ENCODE measurements at regions not wholly inside any gene's neighbourhood (a gene's known extent, or its start where the extent isn't known, plus 50 kb on each side); places are given as distances from the start of the nearest gene placed in this dataset.

DNA sequence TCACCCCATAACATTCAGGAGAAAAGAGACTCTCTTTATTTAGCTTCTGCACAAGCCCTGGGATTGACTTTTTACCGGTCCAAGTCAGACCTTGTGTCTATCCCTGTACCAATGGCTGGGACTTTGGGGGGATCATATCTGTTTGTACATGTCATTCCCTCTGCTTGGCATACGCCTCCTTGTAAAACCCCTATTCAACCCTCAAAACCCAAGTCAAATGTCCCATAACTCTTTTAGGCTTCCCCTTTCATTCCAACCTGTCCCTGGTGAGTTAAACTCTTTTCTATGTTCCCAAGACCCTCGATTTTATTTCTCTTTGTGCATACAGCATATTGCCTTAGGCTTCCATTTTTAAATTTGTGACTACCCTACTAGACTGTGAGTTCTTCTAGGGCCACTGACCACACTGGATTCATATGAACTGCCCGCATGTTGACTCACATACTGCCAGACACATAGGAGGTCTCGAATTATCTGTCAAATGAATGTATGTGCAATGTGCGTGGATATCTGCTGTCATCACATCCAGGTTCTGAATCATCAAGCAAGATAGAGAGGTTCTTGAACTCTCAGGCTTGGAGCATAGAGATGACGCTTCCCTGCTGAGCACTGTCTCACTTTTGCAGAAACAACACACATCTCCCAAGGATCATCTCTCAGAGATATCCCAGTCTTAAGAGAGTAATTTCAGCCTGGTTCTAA lies 548.6 kb upstream of the TBX3 start:
- DNase-seq, result no peak

DNA sequence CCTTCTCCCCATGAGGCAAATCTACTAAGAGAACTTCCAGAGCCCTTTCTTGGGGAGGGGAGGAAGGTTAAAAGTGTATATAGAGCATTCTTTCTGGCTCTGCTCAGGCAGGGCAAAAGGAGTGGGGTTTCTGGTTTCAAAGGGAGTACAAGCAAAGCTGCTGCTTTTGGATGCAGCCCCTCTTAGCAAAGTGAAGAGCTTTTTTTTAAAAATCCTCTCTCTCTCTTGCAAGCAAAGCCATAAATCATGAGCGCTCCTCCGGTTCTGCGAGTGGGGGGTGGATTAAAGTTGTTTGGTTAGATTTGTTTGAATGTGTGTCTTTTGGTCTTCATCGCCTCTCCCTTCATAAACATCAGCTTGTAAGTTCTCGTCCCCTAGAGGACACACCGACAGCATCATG lies 546.6 kb upstream of the TBX3 start:
- no peak for DNase-seq

DNA sequence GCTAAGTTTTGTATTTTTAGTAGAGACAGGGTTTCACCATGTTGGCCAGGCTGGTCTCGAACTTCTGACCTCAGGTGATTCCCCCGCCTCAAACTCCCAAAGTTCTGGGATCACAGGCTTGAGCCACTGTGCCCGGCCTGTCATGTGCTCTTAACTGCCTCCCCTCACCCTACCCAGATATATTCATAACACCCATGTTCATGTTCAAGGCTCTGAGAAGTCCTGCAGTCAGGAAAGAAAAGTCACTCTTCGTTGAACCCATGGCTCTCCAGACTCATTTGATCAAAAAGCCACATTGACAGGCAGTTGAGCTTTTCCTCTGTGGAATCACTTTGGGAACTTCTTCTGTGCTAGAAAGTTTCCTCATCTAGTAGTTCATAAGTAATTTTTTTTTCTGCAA lies 545.5 kb upstream of the TBX3 start:
- DNase-seq, result no peak

DNA sequence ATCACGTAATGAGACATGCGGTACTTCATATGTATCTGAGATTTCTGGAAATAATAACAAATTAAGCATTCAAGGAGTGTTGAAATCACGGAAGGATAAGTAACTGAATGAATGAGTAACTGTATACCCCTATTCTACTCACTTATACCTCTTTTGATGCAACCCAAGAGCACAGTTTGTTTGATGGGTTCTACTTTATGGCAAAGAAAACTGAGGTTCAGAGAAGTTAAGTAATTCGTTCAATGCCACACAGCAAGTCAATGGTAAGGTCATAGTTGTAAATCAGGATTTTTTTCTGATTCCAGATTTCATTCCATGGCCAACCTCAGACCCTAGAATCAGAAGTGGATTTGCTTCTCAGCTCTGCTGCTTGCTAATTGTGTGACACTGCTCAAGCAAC lies 544.5 kb upstream of the TBX3 start:
- no peak for DNase-seq

DNA sequence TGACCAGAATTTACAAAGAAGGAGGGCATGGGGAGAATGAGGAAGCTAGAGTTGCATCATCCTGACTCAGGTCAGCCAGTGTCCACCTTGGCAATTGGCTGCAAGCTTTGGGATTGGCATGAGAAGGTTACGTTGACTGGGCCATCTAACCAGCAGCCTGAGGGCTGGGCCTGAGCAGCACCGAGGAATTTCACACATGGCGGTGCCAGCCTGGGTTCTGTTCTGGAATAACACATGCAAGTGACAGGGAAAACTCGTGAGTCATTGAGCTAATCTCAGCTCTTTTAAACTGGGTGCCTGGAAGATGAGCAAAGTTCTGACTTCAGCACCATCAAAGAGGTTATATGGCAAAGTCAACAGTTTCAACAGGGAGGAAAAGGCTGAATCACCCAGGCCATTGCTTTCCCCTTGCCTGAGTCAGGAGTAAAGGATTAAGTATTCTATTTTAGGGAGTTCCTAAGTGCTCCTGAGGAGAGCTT lies 543.2 kb upstream of the TBX3 start:
- DNase-seq, result no peak

DNA sequence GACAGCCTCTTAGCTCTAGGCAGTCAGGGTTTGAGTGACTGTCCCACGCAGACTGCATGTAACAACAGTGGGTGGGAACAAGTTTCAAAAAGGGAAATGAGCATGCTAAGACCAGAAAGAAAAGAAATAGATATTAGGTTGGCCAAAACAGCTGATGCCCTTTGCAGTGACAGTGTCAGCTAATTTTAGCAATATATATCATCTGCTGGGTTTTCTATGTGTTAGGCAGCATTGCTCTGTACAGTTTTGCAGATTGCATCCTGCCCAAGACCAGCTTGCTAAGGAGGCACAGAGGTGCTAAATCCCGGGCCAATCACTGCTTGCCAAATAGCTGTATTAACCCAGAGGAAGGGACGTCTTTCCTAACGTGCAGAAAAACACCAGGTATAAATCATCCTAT lies 541.9 kb upstream of the TBX3 start:
- no peak for DNase-seq

DNA sequence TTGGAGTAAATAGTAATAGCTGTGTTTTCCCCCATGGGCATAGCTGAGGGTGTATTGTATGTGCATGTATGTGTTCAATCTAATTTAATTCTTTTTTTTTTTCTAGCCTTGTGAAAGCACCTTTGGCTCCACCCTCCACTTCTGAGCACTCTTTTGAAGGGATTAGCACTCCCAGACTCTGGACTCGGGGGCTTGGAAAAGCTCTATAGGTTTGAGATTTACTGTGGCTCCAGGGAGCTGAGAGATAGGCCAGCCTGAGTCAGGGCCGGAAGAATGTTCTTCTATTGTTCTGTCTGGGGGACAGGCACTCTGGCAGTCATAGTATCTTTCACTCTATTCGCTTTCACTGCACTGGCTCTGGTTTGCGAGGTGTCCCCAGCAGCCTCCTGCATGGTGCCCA lies 540.0 kb upstream of the TBX3 start:
- DNase-seq, result no peak

DNA sequence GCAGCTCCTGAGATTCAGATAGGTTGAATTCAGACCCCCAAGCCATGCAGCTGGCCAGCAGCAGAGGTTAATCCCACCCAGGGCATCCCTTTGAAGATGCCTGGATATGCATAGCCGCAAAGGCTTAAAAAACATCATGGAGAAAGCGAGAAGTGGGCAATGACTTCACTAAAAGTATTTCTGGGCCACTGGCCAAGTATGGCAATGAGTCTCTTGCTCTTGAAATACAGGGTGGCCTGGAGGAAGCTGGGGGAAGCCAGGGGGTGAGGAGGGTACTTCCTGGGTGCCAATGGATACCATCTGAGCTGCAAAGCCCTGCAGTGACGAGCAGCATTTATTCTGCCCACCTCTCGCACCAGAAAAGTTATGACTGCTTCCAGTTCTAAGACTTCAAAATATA lies 539.3 kb upstream of the TBX3 start:
- no peak for DNase-seq

DNA sequence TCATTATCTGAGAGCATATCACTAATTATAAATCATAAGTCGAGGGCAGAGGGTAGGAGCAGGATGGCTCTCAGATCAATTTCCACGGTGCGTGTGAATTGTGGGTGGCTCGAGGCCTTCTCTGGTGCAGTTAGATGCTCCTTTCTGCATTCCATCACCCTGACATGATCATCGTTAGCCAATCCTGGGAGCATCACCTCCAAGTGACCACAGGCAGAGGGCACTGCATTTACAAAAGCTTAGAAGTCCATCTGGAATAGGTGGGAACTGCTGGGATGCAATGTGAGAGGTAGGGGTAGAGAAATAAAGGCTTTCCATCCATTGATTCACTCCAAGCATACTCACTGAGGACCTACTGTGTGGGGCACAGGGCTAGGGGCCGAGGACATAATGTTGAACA lies 538.2 kb upstream of the TBX3 start:
- no peak for DNase-seq

DNA sequence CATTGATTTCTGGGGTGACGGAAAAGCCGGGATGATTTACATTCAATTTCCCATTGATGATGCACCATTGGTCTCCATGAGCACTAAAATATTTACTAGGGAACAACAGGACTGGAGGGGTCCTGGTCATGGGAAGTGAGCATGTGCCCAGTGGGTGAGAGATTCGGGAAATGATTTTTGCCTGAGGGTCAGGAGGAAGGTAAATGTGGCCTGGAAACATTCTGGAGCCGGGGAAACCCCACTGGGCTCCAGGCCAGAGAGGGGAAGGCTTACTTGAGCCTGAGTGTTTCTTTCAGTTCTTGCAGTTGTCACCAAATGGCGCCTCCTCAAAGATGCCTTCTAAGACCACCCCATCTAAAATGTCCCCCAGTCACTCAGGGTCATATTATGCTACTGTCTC lies 532.3 kb upstream of the TBX3 start:
- no peak for DNase-seq

DNA sequence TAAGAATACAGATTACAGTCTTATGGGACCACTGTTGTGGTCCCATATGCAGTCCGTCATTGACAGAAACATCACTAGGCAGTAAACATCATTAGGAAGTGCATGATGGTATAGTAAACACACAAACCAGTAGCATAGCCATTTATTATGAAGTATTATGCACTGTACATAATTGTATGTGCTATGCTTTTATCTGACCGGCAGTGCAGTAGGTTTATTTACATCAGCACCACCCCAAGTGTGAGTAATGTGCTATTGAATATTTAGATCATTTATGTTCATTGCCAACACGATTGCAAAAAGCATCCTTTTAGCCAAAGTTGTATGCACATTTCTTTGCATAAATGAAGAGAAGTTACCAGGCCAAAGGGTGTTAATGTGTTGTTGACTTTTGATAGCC lies 531.6 kb upstream of the TBX3 start:
- no peak for DNase-seq

DNA sequence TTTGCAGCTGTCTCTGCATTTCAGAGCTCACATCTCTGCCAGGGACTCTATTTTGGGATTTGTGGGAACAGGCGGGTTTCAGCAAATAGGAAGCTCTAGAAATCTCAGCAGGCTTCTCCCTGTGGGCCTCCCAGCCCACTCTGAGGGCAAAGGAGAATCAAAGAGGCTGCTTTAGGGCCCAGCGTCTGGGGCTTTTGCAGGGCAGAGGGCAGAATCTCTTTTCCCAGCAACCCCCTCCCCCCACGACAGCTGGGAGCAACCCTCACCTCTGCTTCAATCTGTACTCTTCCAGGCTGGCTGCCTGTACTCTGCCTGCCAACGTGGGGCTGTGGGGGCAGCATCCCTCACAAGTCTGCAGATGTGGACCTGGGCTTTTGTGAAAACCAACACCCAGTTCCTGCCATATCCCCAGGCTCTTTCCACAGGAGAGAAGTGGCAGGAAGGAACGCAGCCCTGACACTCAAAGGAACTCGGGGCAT lies 529.6 kb upstream of the TBX3 start:
- no peak for DNase-seq

DNA sequence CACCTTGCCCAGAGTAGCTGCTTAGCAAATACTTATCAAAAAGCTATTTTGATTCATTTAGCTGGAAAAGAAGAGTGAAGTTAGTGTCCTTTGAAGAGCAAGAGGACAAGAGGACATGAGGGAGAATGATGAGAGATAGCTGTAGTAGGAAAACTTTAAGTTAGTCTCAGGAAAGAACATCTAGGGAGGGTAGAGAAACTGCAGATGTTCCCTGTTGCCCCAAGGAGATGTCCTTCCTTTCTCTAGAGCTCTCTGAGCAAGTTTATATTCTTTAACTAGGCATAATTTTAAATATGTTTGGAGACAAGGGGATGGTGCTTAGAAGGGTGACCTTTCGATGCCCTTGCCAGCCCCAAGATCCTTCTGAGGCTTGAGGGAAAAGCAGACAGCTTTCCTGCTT lies 529.1 kb upstream of the TBX3 start:
- DNase-seq, result no peak

DNA sequence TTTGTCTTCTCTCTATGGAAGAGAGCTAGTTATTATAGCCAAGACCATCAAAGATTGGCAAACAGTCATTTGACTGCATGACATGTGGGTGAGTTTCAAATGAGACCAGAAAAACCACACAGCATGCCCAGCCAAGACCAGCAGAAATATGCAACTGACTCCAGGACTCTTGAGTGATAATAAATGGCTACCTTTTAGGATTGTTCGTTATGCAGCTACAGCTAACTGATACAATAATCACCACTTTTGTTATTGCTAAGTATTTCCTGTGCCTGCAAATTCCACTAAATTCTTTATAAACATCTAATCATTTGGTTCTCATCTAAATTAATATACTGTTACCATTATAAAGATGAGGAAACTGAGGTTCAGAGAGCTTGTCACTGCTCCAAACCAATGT lies 528.4 kb upstream of the TBX3 start:
- DNase-seq, result no peak

DNA sequence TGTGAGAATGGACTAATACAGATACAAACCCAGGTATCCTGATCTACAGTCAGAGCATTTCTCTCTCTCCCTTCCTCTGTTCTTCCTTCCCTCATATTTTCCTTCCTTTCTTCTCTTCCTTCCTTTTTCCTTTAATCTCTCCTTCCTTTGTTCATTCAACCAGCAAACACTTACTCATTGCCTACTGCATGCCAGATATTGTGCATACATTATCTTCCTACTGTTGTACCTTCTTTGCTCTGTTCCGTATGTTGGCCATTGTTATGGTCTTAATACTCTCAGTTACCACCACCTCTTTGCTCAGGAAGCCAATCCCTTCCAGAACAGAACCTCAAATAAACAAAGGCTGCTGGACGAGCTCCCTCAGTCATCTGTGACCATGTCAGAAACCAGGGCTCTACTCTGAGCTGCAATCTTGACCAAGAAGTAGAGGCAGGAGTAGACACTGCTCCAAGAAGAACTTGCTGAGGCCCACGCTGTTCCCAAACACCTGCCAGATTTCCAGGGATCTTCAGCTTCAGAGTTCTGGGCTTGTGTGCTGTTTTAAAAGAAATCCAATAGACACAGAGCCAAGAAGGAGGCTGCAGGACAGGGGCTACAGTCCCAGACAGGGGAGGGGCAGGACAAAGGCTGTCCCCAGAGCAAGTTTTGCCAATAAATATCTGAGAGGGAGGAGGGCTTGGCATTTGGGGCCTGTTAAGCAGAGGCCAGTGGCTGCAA lies 526.7 kb upstream of the TBX3 start:
- no peak for DNase-seq

DNA sequence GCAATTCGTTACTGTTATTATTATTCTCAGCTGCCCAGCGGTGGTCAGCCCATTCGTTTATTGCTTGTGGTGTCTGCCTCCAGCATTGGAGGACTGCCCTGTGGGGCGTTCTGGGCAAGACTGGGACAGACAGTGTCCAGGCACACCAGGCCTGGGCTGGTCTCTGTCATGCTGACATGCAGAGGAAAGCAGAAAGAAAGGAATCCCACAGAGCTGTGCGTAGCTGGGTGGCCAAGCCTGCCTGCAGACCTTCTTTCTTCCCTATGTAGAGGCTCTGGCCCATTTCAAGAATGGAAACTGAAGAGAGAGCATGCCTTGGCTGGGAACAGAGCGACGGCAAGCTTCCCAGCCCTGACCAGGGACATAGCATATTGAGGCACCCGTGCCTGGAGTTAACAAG lies 525.3 kb upstream of the TBX3 start:
- no peak for DNase-seq

DNA sequence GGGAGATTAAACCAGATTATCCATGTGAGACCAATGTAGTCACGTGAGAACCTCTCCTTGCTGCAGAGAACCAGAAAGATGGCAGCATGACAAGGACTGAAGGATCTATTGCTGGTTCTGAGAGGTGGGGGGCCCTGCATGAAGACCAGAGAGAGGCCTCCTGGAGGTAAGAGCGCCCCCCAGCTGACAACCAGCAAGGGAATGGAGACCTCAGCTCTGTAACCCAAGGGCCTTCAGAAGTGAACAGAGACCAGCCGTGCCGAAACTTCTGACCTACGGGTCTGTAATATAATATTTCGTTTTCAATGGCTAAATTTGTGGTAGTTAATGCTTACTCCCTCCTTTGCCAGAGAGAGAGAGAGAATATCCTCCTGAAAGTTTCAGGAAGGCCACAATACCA lies 524.1 kb upstream of the TBX3 start:
- DNase-seq, result no peak

DNA sequence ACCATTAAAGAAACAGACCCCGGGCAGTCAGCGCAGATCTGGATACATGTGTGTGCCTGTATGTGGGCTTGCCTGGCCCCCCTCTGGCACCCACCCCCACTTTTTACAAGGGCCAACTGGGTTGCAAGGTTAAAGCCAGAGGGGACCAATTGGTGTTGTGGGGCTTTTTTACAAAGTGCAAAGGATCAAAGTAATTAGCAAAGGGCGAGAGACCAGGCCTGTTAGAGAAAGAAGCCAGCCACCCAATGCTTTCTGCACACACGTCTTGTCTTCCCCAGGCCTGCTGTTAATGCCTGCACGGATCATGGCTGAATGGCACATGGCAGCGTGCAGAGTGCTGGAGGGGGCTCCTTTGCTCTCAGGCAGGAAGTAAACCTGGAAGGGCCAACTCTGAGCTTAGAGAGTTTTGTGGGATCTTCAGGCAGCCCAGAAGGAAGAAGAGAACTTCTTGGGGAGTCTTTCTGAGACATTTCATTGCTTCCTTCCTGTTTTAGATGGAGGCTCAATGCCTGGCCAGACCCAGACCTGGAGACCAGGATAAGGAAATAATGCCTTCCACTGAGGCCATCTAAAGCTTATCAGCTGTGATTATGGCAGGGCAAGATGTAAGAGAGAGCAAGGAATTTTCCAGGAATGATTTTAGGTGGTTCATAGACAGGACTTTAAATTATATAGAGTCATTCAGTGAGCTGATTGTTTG lies 523.4 kb upstream of the TBX3 start:
- no peak for DNase-seq

DNA sequence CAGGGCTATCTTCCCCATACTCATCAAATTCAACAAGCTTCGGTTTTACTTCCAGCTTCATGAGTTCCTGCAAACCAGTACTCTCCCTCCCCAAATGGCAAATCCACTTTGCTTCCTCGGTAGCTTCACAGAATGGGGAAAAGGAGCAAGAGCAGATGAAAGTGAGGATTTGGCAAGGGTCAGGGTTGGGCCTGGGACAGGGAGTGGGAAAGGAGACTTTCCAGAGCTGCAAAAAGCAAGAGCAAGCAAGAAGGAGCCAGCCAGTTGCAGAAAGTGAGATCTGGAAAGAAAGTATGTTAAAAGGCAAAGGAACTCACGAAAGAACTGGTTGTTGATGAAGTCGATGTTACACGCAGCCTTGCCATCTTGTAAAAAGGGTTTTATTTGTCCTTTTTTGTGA lies 522.8 kb upstream of the TBX3 start:
- no peak for DNase-seq

DNA sequence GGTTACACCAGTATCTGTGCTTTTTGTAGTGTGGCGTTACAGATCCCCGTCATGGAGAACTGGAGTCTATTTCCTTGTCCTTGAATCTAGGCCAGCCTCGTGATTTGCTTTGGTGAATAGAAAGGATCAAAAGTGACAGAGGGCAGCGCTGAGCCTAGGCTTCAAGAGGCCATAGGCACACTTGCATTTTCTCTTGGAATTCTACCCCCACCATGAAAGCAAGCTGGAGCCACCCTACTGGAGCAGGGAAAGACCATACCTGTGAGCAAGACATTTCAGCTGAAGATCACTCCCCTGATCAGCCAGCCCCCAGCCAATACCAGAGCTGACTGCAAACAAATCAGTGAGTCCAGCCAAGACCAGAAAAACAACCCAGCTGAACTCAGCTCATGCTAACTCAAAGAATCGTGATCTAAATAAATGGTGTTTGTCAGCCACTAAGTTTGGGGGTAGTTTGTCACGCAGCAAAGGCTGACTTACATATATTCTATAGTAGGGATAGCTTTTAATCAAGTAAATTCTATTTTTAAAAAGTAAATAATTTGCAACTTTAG lies 521.9 kb upstream of the TBX3 start:
- DNase-seq, result no peak

DNA sequence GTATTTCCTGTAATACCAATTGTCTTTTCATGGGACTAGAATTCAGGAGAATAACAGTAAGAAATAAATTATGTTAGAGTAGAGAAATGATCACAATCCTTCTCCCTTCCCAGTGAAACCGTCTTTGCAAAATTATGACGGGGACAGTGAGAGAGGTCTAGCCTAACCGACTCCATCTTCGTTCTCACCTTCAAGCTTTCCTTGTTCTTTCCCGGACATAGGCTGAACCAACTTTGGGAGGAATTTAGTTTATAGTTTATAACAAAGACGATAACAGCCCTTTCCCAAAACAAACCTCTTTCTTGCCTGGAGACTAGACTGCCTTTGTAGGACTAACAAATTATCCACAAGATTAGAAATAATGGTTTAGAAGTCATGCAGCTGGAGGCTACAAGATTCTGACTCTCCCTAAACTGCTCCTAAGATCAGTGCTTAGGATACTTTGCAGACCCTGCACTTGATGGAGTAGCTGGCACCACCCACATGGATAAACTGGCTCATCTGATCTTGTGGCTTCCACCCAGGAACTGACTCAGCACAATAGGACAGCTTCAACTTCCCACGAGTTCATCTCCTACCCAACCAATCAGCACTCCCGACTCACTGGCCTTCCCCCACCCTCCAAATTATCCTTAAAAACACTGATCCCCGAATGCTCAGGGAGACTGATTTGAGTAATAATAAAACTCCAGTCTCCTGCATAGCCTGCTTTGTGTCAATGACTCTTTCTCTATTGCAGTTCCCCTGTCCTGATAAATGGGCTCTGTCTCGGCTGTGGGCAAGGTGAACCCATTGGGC lies 521.2 kb upstream of the TBX3 start:
- DNase-seq, result no peak

DNA sequence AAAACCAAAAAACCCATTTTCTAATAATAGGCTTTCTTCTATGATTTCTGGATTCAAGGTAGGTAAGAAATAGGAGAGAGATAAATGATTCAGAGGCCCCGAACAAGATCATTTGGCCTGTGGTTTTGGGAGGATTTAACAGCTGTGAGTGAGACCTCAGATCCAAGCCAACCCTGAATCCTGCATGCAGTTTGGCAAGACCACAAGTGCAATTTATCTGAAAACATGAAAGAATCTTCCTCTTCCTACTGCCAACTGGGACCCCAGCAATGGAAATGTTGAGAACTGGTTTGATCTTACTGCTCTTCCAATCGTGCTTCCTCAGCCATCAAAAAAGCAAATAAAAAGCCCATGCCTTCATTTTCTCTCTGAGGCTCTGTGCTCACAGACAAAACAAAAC lies 519.7 kb upstream of the TBX3 start:
- DNase-seq, result no peak

DNA sequence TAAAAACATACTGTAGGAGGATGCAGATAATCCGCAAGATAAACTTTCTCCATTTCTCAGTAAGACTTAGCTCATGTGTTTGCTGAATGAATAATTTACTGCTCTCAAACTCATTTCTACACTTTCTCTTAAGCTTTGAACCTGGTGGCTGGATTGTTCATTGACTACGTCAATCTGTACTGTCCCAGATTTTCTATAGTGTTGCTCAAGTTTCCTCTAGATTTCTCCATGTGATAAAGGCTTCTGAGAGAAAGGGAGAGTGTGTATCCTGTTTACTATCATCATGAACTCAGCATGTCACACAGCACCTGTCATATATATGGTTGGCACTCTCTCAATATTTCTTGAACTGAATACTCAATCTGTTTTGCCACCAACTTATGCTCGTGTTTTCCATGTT lies 518.0 kb upstream of the TBX3 start:
- DNase-seq, result no peak

Data from NCI-H2107 (cell line).